ENCODE measurements at regions not wholly inside any gene's neighbourhood (a gene's known extent, or its start where the extent isn't known, plus 50 kb on each side); places are given as distances from the start of the nearest gene placed in this dataset.

- TF ChIP-seq CTCF (IDR thresholded peaks at IDR 0.05; ENCODE audit: poor library complexity, severe bottlenecking): no peak
- TF ChIP-seq REST (IDR thresholded peaks at IDR 0.05; ENCODE audit: borderline replicate concordance): no peak
- no peak for TF ChIP-seq EP300 (conservative IDR thresholded peaks at IDR 0.05; ENCODE audit: poor library complexity, severe bottlenecking)
- no peak for TF ChIP-seq MXI1 (conservative IDR thresholded peaks at IDR 0.05; ENCODE audit: poor library complexity, severe bottlenecking)
- no peak for TF ChIP-seq POLR2AphosphoS5 (IDR thresholded peaks at IDR 0.05)
- TF ChIP-seq EZH2 (IDR thresholded peaks at IDR 0.05; ENCODE audit: borderline replicate concordance, insufficient read depth, low read length, poor library complexity, severe bottlenecking): no peak
These were observed 166.0 kb downstream of the OLFM1 start for GRCh38 chr9:135253305-135254004.
